PFSK-1 (cell line): ENCODE measurements at regions not wholly inside any gene's neighbourhood (a gene's known extent, or its start where the extent isn't known, plus 50 kb on each side); places are given as distances from the start of the nearest gene placed in this dataset.

Source experiments
- POLR2AphosphoS5 ChIP-seq: IDR thresholded peaks from 2 replicates; pipeline ENCODE4 v1.6.1; 2012; ENCODE audit warnings: low read depth, mild to moderate bottlenecking, control low read depth, low read length, moderate library complexity
- REST ChIP-seq, 2 experiments: IDR thresholded peaks; 2 replicates each; pipeline versions ENCODE4 v1.6.1 to v1.8.0; 2011 to 2012; ENCODE audit warnings: low read depth in 2 of 2, low read length in 2 of 2, control low read depth in 1 of 2, inconsistent platforms in 1 of 2, mild to moderate bottlenecking in 1 of 2, moderate library complexity in 1 of 2; ENCODE audit not compliant: insufficient read depth in 1 of 2

DNA sequence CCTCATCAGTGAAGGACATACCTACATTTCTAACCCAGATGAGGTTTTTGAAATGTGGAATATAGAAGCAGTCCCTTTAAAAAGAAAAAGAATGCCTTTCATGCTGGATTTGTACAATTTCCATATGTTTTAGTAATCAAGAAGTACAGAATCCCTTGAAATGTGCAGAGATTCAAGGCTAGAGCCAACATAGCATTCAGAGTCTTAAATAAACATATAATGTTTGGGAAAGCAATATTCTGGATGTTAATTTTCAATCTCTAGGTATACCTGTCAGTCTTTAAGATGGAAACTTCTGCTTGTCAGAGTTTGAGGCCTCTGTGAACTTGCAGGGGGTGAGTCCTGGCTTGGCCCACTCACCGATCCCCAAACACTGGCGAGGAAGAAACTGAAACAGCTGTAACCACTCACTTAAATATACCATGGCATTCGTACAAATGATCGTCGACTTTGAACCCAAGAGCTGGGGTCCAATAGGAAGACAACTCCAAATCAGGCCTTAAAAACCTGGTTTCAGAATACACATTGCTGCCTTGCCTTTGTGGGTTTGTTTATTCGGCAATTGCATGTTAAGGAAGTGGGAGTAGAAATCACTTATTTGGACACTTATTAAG is 132.8 kb upstream of the NCK2 start:
- no peak for TF ChIP-seq POLR2AphosphoS5
- TF ChIP-seq REST (IDR thresholded peaks at IDR 0.05; ENCODE audit: insufficient read depth in 1 of 2, low read depth in 2 of 2, low read length in 2 of 2): no peak
